Bronchial epithelial cell (primary cell): ENCODE measurements at regions not wholly inside any gene's neighbourhood (a gene's known extent, or its start where the extent isn't known, plus 50 kb on each side); places are given as distances from the start of the nearest gene placed in this dataset.

Experiments used
- DNase-seq: peaks from one replicate; pipeline ENCODE4 v3.0.0-alpha.2; 2010; ENCODE audit warnings: low read depth
- FAIRE-seq: peaks from 2 replicates; lab custom pipeline; 2011; peaks lifted over from hg19 to GRCh38; lab: Jason Lieb, UNC
- H3K27me3 ChIP-seq: 2 replicates; pipeline ENCODE4 v1.5.1; 2011; ENCODE audit warnings: low read length; ENCODE audit not compliant: control insufficient read depth, insufficient read depth
- H3K36me3 ChIP-seq: 2 replicates; pipeline ENCODE4 v1.5.1; 2011; ENCODE audit warnings: low read length; ENCODE audit not compliant: control insufficient read depth, insufficient read depth
- H3K4me3 ChIP-seq: 2 replicates; pipeline ENCODE4 v1.5.1; 2011; ENCODE audit warnings: mild to moderate bottlenecking, low read depth, low read length, control low read depth
- TF ChIP-seq, protein P1 (sequence below): IDR thresholded peaks from 2 replicates; pipeline ENCODE4 v1.5.1; 2011; ENCODE audit warnings: mild to moderate bottlenecking, moderate library complexity, low read length, control low read depth, inconsistent platforms; ENCODE audit not compliant: insufficient read depth, severe bottlenecking

DNA sequence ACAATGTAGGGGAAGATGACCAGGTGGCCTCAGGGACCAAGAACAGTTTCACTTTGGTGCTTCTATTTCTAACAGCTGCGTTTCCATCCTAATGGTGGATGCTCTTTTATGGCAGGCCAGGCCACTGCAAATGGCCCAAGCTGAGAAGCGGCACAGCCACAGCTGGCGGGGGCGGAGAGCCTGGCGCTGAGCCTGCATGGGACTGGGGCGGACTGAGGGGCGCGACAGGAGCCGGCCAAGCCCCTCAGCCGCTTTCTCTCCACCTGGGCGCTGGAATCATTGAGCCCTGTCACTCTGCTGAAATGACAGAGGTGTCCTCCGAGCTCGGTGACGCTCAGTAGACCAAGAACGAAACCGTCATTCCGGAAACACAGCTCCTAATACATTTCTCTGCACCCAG lies 317.3 kb upstream of the PDE4D start:
- no peak overlapping the region for H3K4me3 ChIP-seq
- no peaks in the 10 kb centered on the region for H3K36me3 ChIP-seq
- DNase-seq: no peak
- no peak for FAIRE-seq
- TF ChIP-seq, protein P1, sequence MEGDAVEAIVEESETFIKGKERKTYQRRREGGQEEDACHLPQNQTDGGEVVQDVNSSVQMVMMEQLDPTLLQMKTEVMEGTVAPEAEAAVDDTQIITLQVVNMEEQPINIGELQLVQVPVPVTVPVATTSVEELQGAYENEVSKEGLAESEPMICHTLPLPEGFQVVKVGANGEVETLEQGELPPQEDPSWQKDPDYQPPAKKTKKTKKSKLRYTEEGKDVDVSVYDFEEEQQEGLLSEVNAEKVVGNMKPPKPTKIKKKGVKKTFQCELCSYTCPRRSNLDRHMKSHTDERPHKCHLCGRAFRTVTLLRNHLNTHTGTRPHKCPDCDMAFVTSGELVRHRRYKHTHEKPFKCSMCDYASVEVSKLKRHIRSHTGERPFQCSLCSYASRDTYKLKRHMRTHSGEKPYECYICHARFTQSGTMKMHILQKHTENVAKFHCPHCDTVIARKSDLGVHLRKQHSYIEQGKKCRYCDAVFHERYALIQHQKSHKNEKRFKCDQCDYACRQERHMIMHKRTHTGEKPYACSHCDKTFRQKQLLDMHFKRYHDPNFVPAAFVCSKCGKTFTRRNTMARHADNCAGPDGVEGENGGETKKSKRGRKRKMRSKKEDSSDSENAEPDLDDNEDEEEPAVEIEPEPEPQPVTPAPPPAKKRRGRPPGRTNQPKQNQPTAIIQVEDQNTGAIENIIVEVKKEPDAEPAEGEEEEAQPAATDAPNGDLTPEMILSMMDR: no peak
- no peaks in the 10 kb centered on the region for H3K27me3 ChIP-seq

DNA sequence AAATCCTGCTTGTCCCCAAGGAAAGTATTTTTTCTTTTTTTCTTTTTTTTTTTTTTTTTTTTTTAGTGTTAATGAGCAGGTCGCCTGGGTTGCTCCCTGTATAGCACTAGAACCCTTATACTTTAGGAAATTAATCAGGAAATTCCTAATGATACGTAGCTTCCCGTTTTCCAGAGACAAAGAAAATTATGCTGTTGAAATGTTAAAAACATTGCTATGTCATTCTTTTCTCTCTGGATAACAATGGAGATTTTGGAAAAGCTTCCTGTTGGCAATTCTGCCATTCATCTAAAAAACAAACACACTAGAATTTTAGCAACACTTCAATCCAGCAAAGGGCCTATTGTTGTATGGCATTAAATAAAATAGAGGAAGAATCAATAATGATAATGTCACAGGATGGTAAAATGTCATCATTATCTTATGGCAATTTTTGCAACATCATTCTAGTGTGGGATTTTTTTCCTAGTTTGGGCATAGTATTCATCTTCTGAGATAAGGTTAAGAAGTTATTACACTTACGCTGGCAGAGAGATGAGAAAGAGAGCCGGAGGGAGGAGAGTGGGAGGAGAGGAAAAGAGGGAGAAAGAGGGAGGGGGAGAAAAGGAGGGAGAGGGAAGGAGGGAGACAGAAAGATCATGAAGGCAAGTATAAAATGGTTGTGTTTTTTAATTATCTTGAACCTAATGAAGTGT lies 315.8 kb upstream of the PDE4D start:
- no peak for DNase-seq
- TF ChIP-seq, protein P1: no peak
- FAIRE-seq: no peak
- no peak overlapping the region for H3K4me3 ChIP-seq
- H3K36me3 ChIP-seq: no peaks in the 10 kb centered on the region
- peaks cover 1% of the 10 kb centered on the region for H3K27me3 ChIP-seq

DNA sequence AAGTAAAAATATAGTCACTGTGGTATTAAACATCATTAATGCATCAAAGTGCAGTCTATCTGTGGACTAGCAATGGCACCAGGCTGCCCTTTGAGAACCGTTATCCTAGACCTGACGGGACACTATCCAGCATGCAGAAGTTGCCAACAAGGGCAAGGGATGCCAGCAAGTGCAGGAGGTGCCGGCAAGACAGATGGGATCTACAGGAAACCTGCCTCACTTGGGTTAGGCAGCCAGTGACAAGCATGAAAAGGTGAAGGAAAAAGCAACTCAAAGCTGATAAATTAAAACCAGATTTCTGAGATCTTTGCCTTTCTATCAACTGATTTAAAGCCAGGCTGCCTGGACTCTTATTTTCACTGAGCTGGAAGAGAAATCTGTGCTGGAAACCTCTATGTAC lies 315.2 kb upstream of the PDE4D start:
- DNase-seq (no peak), FAIRE-seq (no peak)
- Histone ChIP-seq H3K27me3 (peaks cover 1% of the 10 kb centered on the region), H3K4me3 (no peak overlapping the region), H3K36me3 (no peaks in the 10 kb centered on the region)
- TF ChIP-seq, protein P1: no peak

DNA sequence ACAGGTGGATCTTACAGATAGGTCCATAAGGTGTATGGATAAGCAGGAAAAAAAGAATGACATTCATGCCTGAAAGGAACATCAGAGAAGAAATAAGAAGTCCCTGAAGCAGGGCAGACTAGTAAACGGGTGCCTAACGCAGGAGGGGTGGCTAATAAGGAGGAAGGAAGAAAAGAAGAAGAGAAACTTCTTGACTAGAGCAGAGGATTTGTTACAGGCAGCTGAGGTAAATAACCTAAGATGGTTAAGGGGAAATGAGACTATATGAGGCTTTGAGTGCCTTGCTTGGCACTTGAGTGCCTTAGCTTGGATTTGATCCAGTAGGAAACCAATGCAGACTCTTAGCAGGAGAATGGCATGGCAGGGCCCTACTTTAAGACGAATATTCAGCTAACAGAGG lies 313.5 kb upstream of the PDE4D start:
- TF ChIP-seq, protein P1: no peak
- H3K36me3 ChIP-seq: no peaks in the 10 kb centered on the region
- H3K27me3 ChIP-seq: peaks cover 1% of the 10 kb centered on the region
- no peak overlapping the region for H3K4me3 ChIP-seq
- DNase-seq (no peak), FAIRE-seq (no peak)

DNA sequence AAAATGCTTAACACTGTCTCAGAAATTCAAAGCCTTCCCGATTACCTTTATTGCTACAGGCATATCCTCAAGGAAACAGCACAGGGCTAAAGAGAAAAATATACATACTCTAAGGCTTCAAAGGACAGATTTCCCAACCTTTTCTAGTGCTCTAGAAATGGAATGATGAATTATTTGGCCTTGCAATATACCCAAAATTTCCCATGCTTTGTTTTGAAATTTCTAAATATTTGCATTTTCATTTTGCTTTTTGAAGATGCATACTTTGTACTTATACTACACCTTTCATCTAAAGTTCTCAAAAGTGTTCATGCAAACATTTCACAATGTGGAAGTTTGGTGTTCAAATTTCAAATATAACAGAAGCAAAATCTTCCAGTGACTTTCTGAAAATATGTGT lies 312.7 kb upstream of the PDE4D start:
- no peak for DNase-seq
- FAIRE-seq: no peak
- Histone ChIP-seq H3K27me3 (peaks cover 1% of the 10 kb centered on the region), H3K4me3 (no peak overlapping the region), H3K36me3 (no peaks in the 10 kb centered on the region)
- TF ChIP-seq, protein P1: no peak

DNA sequence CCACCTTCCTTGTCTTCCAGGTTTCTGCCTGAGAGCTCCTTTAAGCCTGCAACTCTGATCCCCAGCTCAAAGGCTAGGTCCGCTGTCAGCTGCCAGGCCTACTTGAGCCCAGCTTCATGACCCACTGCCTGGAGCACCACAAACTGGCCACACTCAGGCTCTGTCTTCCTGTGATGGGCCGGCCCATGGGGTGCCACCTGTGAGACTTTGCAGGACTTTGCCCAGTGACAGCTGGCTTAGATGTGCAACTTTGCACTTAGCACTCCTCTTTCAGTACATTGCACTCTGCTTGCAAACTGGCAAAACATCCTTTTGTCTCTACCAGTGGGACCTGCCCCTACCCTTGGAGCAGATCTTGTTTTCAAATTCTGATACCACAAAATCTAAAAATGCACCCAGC lies 311.5 kb upstream of the PDE4D start:
- Histone ChIP-seq H3K36me3 (no peaks in the 10 kb centered on the region), H3K4me3 (no peak overlapping the region), H3K27me3 (peaks cover 1% of the 10 kb centered on the region)
- DNase-seq (no peak), FAIRE-seq (no peak)
- TF ChIP-seq, protein P1: no peak
